H1 (cell line): ENCODE measurements at regions not wholly inside any gene's neighbourhood (a gene's known extent, or its start where the extent isn't known, plus 50 kb on each side); places are given as distances from the start of the nearest gene placed in this dataset.

ENCODE experiments used
- CTCF ChIA-PET: fragments of 300-600 bp; sonication (Branson Sonifier 250); formaldehyde crosslinking; loops from one replicate; lab custom pipeline; 2021; ENCODE audit not compliant: partially characterized antibody; lab: Charles Lee
- POLR2A ChIA-PET: fragments of 300-600 bp; sonication (Branson Sonifier 250); formaldehyde crosslinking; loops from one replicate; lab custom pipeline; 2021; ENCODE audit warnings: inconsistent platforms; ENCODE audit not compliant: partially characterized antibody; lab: Charles Lee
- DNase-seq, 2 experiments: peaks; one replicate each; pipeline versions ENCODE4 v3.0.0 to v3.0.0-alpha.2; 2010 to 2022; ENCODE audit warnings: low spot score in 2 of 2, low read depth in 1 of 2, mixed read lengths in 1 of 2
- FAIRE-seq: peaks from 2 replicates; lab custom pipeline; 2011; peaks lifted over from hg19 to GRCh38; lab: Jason Lieb, UNC
- H2AFZ ChIP-seq: 2 replicates; pipeline ENCODE4 v1.8.1; 2012; ENCODE audit warnings: low read length, inconsistent platforms
- H2AK5ac ChIP-seq: 2 replicates; pipeline ENCODE4 v1.6.1; 2013; ENCODE audit warnings: low read depth, low read length
- H2BK120ac ChIP-seq: replicated peaks from 2 replicates; pipeline ENCODE3; 2013; ENCODE audit warnings: low read depth, low read length, inconsistent platforms
- H2BK12ac ChIP-seq: 2 replicates; pipeline ENCODE4 v1.6.1; 2013; ENCODE audit warnings: low read depth, low read length
- H2BK15ac ChIP-seq: 2 replicates; pipeline ENCODE4 v1.6.1; 2013; ENCODE audit warnings: low read length
- H2BK20ac ChIP-seq: 2 replicates; pipeline ENCODE4 v1.6.1; 2013; ENCODE audit warnings: low read length
- H2BK5ac ChIP-seq: 2 replicates; pipeline ENCODE4 v1.6.1; 2013; ENCODE audit warnings: low read depth, low read length
- H3K14ac ChIP-seq: 2 replicates; pipeline ENCODE4 v1.6.1; 2013; ENCODE audit warnings: inconsistent platforms; ENCODE audit not compliant: insufficient read length
- H3K18ac ChIP-seq: 2 replicates; pipeline ENCODE4 v1.6.1; 2013; ENCODE audit warnings: low read length; ENCODE audit errors: extremely low read depth
- H3K23ac ChIP-seq: 2 replicates; pipeline ENCODE4 v1.6.1; 2013; ENCODE audit warnings: inconsistent platforms; ENCODE audit not compliant: insufficient read length
- H3K23me2 ChIP-seq: 2 replicates; pipeline ENCODE4 v1.6.1; 2013; ENCODE audit warnings: low read depth, low read length
- H3K27ac ChIP-seq: 2 replicates; pipeline ENCODE4 v1.6.1; 2011; ENCODE audit warnings: low read depth, low read length, inconsistent platforms
- H3K27me3 ChIP-seq, 4 experiments: replicated peaks in 1 of 4; 1 replicate in 1 of 4; 2 replicates in 3 of 4; pipeline versions ENCODE4 v1.6.1 to v1.8.1; 2011 to 2013; ENCODE audit warnings: low read length in 3 of 4, mild to moderate bottlenecking in 3 of 4, inconsistent platforms in 2 of 4, mixed read lengths in 2 of 4, moderate library complexity in 1 of 4; ENCODE audit not compliant: control insufficient read depth in 3 of 4, insufficient read depth in 3 of 4; ENCODE audit errors: extremely low read depth in 1 of 4
- H3K36me3 ChIP-seq, 4 experiments: 2 replicates each; pipeline versions ENCODE4 v1.6.1 to v1.8.1; 2011 to 2013; ENCODE audit warnings: mild to moderate bottlenecking in 4 of 4, low read length in 3 of 4, moderate library complexity in 2 of 4, control low read depth in 1 of 4, inconsistent platforms in 1 of 4; ENCODE audit not compliant: insufficient read depth in 4 of 4, control insufficient read depth in 2 of 4
- H3K4ac ChIP-seq: replicated peaks from 2 replicates; pipeline ENCODE3; 2013; ENCODE audit warnings: low read length, low read depth, mixed read lengths, inconsistent platforms; ENCODE audit not compliant: insufficient read length
- H3K4me1 ChIP-seq, 4 experiments: replicated peaks in 1 of 4; 1 replicate in 1 of 4; 2 replicates in 3 of 4; pipeline versions ENCODE4 v1.6.1 to v1.8.1; 2011 to 2013; ENCODE audit warnings: low read length in 3 of 4, inconsistent platforms in 2 of 4, mixed read lengths in 1 of 4; ENCODE audit not compliant: insufficient read depth in 4 of 4, control insufficient read depth in 3 of 4
- H3K4me2 ChIP-seq, 2 experiments: 2 replicates each; pipeline versions ENCODE4 v1.6.1 to v1.8.1; 2011 to 2013; ENCODE audit warnings: low read depth in 2 of 2, low read length in 2 of 2, control low read depth in 1 of 2, inconsistent platforms in 1 of 2, mild to moderate bottlenecking in 1 of 2; ENCODE audit not compliant: insufficient read depth in 1 of 2
- H3K4me3 ChIP-seq, 4 experiments: fragments of 200-600, 300-600 bp in 1 of 4; sonication (generic), shearing (Covaris generic), sonication (Bioruptor Twin) in 1 of 4; 2 replicates each; pipeline versions ENCODE4 v1.5.1 to v1.8.1; 2011 to 2016; ENCODE audit warnings: low read length in 4 of 4, low read depth in 3 of 4, control low read depth in 2 of 4, inconsistent platforms in 2 of 4, mild to moderate bottlenecking in 2 of 4, mixed read lengths in 1 of 4, moderate library complexity in 1 of 4; ENCODE audit not compliant: insufficient read depth in 2 of 4; ENCODE audit errors: extremely low read depth in 1 of 4
- H3K56ac ChIP-seq: replicated peaks from 2 replicates; pipeline ENCODE3; 2013; ENCODE audit warnings: low read depth, mild to moderate bottlenecking, mixed read lengths, low read length, inconsistent platforms; ENCODE audit not compliant: insufficient read length
- H3K79me1 ChIP-seq: 2 replicates; pipeline ENCODE4 v1.6.1; 2013; ENCODE audit warnings: low read depth, low read length, control low read depth
- H3K79me2 ChIP-seq, 2 experiments: 2 replicates each; pipeline versions ENCODE4 v1.6.1 to v1.8.1; 2012 to 2013; ENCODE audit warnings: low read length in 2 of 2, mild to moderate bottlenecking in 2 of 2, inconsistent platforms in 1 of 2; ENCODE audit not compliant: insufficient read depth in 2 of 2, control insufficient read depth in 1 of 2
- H3K9ac ChIP-seq, 4 experiments: replicated peaks in 1 of 4; 1 replicate in 1 of 4; 2 replicates in 3 of 4; pipeline versions ENCODE4 v1.6.1 to v1.8.1; 2011 to 2013; ENCODE audit warnings: low read depth in 3 of 4, low read length in 3 of 4, control low read depth in 2 of 4, mild to moderate bottlenecking in 2 of 4, moderate library complexity in 2 of 4, inconsistent platforms in 1 of 4; ENCODE audit errors: extremely low read depth in 1 of 4
- H3K9me3 ChIP-seq, 2 experiments: 2 replicates each; pipeline versions ENCODE4 v1.6.1 to v1.8.1; 2012 to 2013; ENCODE audit warnings: mild to moderate bottlenecking in 2 of 2, moderate library complexity in 2 of 2, control low read depth in 1 of 2, inconsistent platforms in 1 of 2, low read depth in 1 of 2, low read length in 1 of 2, mixed read lengths in 1 of 2; ENCODE audit not compliant: insufficient read depth in 2 of 2
- H4K20me1 ChIP-seq, 2 experiments: replicated peaks in 1 of 2; 2 replicates each; pipeline versions ENCODE3 to v1.8.1; 2011 to 2013; ENCODE audit warnings: inconsistent platforms in 2 of 2, low read length in 2 of 2, mild to moderate bottlenecking in 1 of 2; ENCODE audit not compliant: insufficient read depth in 2 of 2, control insufficient read depth in 1 of 2
- H4K5ac ChIP-seq: 2 replicates; pipeline ENCODE4 v1.6.1; 2013; ENCODE audit warnings: low read length, low read depth, mixed read lengths, inconsistent platforms; ENCODE audit not compliant: insufficient read length
- H4K8ac ChIP-seq: 2 replicates; pipeline ENCODE4 v1.8.0; 2013; ENCODE audit warnings: mild to moderate bottlenecking, moderate library complexity, low read length, inconsistent platforms; ENCODE audit not compliant: insufficient read depth; ENCODE audit errors: extremely low read depth
- H4K91ac ChIP-seq: replicated peaks from 2 replicates; pipeline ENCODE3; 2013; ENCODE audit warnings: low read length, mixed read lengths, inconsistent platforms; ENCODE audit not compliant: insufficient read length
- CHD1 ChIP-seq: IDR thresholded peaks from 2 replicates; pipeline ENCODE4 v1.6.1; 2012; ENCODE audit warnings: low read depth, low read length, improper control_type of control experiment
- CREB1 ChIP-seq: IDR thresholded peaks from 2 replicates; pipeline ENCODE4 v1.6.1; 2012; ENCODE audit warnings: inconsistent platforms
- GTF2F1 ChIP-seq: IDR thresholded peaks from 2 replicates; pipeline ENCODE4 v1.6.1; 2012; ENCODE audit warnings: low read depth, low read length, improper control_type of control experiment, borderline replicate concordance
- KDM4A ChIP-seq: IDR thresholded peaks from one replicate; pipeline ENCODE4 v1.7.1; 2012; ENCODE audit warnings: low read depth, mild to moderate bottlenecking, moderate library complexity, low read length, inconsistent platforms; ENCODE audit not compliant: severe bottlenecking
- PHF8 ChIP-seq: fragments of 200-600 bp; sonication (generic); conservative IDR thresholded peaks from 2 replicates; pipeline ENCODE4 v1.7.1; 2012; ENCODE audit warnings: low read depth, mild to moderate bottlenecking, inconsistent platforms, low read length, moderate library complexity
- USF2 ChIP-seq: IDR thresholded peaks from 2 replicates; pipeline ENCODE4 v1.6.1; 2011; ENCODE audit warnings: low read length, improper control_type of control experiment
- WGBS, 2 experiments: shearing (Covaris generic) in 1 of 2; methylation state at CpG; one replicate each; pipeline versions ENCODE4 v1.1.6 to v1.1.7; 2013 to 2015; ENCODE audit warnings: low lambda C conversion rate in 2 of 2, mixed read lengths in 2 of 2, inconsistent platforms in 1 of 2, low coverage in 1 of 2, missing lambda C conversion rate in 1 of 2; ENCODE audit not compliant: insufficient replicate concordance in 2 of 2, insufficient coverage in 1 of 2, insufficient read length in 1 of 2; ENCODE audit errors: extremely low coverage in 1 of 2, missing lambda C conversion rate in 1 of 2; 5-methylcytosine and 5-hydroxymethylcytosine counted together

- H3K36me3 ChIP-seq, result no peaks in the 10 kb centered on the region
- no peak overlapping the region for H4K91ac ChIP-seq
- ChIA-PET POLR2A (interaction anchor here (0.5 kb wide), 1 partner anchor 98 kb away, joined by 3 read pairs; no protein-coding TSS in a partner anchor), CTCF (interaction anchor here (0.7 to 11.7 kb wide), 7 partner anchors 9 to 120 kb away, joined by 3 to 163 read pairs (median 13); no protein-coding TSS in a partner anchor)
- DNase-seq (no peak), FAIRE-seq (no peak)
- no peak overlapping the region for H3K9ac ChIP-seq
- peaks cover 0 to 2% of the 10 kb centered on the region in 2 experiments for H4K20me1 ChIP-seq
- no peak overlapping the region for H2BK15ac ChIP-seq
- H3K23me2 ChIP-seq, result peaks cover 5% of the 10 kb centered on the region
- no peak overlapping the region for H3K23ac ChIP-seq
- no peaks in the 10 kb centered on the region for H3K79me1 ChIP-seq
- no peak overlapping the region for H3K4me3 ChIP-seq
- no peak overlapping the region for H3K56ac ChIP-seq
- H2BK12ac ChIP-seq, result no peak overlapping the region
- H2AFZ ChIP-seq, result no peak overlapping the region
- H3K79me2 ChIP-seq, result no peaks in the 10 kb centered on the region
- no peak overlapping the region for H3K14ac ChIP-seq
- no peak overlapping the region for H3K27ac ChIP-seq
- H3K18ac ChIP-seq, result no peak overlapping the region
- no peak overlapping the region for H3K4ac ChIP-seq
- no peak overlapping the region for H2BK20ac ChIP-seq
- H4K8ac ChIP-seq, result no peak overlapping the region
- 96% methylated on average over 4 of the region's 4 CpGs; no CpG with 5 or more reads in 1 of the 2 experiments for WGBS, 2 experiments
- H2BK120ac ChIP-seq, result no peak overlapping the region
- H3K9me3 ChIP-seq, result no peaks in the 10 kb centered on the region
- no peak for TF ChIP-seq CREB1
- no peak for TF ChIP-seq KDM4A
- TF ChIP-seq CHD1, result no peak
- TF ChIP-seq USF2, result peak; percentile 68
- TF ChIP-seq GTF2F1, result no peak
- no peak for TF ChIP-seq PHF8
- TF ChIP-seq, all 59 proteins: peak for 1
- Histone ChIP-seq H4K5ac (no peak overlapping the region), H2AK5ac (no peak overlapping the region), H3K4me2 (no peak overlapping the region), H3K27me3 (no peaks in the 10 kb centered on the region; a peak in 2 of 7 replicates), H2BK5ac (no peak overlapping the region), H3K4me1 (peaks cover 0 to 3% (median 0%) of the 10 kb centered on the region in 4 experiments; a peak in 1 of 7 replicates)
These were observed 72.6 kb upstream of the CCDC167 start for GRCh38 chr6:37572334-37572733.
